GM19025 (cell line): ENCODE measurements at regions not wholly inside any gene's neighbourhood (a gene's known extent, or its start where the extent isn't known, plus 50 kb on each side); places are given as distances from the start of the nearest gene placed in this dataset.

Experiments used
- ATAC-seq: cut with Tn5 transposase; IDR thresholded peaks from one replicate; pipeline ENCODE4 v1.9.1; 2021; ENCODE audit warnings: mild to moderate bottlenecking, low read depth, moderate library complexity; ENCODE audit not compliant: unreplicated experiment

DNA sequence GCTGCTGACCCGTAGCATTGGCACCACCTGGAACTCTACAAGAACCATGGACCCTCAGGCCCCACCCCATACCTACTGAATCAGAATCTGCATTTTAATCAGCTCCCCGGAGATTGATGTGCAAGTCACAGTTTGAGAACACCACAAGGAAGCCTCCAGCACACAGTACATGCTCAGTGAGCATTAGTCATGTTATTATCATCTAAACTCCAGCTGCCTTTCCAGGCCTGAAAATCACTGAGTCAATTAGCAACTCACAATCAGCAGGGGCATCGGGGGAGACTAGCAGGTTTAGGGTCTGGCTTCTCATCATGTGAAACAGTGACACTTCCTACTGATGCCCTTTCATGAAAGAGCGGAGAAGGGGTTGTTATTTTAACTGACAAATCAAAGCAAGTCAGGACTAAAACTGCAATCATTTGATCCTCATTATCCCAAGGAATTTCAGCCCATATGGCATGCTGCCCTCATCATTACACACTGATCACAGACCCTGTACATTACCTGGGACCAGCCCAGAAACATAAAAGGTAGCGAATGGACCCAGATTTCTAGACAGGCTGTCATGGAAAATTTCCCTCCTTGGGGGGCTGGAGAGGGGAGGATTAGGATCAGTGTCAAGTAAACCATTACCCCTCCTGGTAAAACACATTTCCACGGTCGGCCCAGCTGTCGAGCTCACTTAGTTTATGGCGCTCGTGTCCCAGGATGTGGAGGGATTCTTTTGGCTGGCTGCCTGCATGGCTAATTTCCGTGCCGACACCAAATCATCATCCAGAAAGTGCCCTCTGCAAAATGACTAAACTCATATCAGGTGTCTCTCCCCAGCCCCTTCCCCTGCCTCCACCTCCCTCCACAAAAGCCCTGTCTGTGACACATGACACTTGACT lies 122.8 kb downstream of the PRLHR start:
- no peak for ATAC-seq

DNA sequence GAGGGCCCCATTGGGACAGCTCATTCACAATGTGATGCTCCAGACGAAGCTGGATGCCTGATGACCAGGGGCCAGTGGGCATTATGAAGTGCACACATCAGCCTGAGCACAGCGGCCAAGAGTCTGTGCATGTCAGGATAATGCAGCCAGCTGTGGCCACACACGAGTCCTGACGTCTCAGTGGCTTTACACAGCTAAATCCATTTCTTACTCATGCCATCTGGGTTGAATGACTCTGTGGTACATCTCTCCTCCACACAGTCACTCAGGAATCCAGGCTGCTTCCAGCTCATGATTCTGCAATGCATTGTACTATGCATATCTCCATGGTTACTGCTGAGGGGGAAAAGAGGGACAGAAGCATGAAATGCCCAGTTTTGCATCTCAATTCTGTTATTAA lies 123.6 kb downstream of the PRLHR start:
- ATAC-seq: no peak

DNA sequence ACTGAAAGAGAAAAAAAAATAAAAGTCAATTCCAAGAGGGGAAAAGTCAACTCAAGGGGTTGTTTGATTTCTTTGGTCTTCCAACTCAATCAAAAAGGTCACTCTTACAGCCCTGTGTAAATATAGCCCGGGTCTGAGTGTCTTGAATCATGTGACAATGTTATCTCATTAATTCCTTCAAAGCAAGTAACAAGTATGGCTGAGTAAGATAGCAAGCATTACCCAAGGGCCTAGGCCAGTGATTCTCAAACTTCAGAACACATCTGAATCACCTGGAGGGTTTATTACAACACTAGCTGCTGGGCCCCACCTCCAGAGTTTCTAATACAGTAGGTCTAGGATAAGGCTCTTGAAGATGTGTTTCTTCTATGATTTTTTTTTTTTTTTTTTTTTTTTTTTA lies 125.0 kb downstream of the PRLHR start:
- no peak for ATAC-seq

DNA sequence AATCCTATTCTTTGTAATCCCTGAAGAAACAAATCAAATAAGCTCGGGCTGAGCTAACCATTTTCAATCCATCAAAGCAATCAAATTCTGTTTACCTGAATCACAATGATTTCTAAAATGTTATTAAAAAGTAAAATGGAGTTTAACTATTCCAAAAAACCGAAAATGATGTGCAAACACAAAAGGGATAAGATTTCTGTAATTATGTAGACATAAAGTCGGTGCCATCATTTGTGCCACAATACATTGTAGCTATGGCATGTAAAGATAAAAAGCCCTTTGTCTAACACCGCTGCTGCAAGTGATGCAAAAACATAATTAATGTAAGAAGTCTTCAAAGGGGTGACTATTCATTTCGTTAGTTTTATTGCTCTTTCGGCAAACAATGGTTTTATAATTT lies 125.1 kb upstream of the FAM204A start:
- no peak for ATAC-seq

DNA sequence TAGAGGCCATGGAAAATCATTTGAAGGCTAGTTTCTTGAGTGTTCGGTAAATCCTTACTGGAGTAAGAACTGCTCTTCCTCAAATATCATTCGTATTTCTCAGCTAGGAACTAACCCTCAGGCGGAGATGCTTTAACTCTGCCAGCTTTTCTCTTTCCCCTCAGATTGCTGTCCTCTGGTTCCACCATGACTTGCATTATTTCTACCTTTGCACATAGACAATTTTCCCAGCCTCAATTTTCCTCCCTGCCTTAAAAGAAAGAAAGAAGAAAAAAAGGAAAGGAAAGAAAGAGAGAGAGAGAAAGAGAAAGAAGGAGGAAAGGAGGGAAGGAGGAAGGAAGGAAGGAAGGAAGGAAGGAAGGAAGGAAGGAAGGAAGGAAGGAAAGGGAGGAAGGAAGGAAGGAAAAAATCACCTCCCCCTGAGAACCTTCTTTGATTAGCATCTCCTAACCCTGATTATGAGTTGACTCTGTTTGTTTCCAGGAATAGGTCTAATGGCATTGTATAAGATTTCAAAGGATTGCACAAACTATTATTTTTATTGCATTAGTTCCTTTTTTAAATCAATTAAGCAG lies 123.3 kb upstream of the FAM204A start:
- ATAC-seq: no peak

DNA sequence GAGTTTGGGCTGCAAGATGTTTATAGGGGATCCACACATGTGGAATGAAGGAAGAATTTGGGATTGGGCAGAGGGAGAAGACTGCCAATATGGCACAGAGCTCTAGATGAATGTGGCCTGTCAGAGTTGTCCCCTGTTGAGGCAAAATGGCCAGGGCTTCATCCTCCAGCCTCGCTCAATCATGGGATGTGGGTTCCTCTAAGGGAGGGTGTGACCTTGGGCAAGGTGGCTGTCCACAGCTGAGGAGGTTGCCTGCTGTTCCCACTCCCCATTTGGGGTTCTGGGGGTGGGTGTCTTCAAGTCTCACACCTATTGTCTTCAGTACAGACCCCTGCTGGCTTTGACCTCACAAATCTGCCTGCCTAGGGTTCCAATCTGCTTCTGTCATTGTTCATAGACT lies 121.6 kb upstream of the FAM204A start:
- no peak for ATAC-seq

DNA sequence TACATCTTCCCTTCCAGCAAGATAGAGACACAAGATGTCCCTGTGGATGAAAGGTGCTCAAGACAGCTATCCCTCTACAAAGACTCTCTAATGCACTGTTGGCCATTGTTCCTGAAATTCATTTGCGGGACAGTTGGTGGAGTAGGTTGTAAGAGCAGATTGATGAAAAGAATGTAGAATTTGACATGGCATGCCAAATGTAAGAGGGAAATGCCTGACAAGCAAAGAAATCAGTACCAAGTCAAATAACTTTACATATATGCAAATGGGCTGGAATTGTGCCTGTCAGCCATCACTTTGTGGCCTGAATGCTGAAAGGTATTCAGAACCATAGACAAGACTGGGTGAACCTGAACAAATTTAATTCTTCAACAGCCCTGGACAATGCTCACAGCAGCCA lies 120.3 kb upstream of the FAM204A start:
- ATAC-seq: no peak

DNA sequence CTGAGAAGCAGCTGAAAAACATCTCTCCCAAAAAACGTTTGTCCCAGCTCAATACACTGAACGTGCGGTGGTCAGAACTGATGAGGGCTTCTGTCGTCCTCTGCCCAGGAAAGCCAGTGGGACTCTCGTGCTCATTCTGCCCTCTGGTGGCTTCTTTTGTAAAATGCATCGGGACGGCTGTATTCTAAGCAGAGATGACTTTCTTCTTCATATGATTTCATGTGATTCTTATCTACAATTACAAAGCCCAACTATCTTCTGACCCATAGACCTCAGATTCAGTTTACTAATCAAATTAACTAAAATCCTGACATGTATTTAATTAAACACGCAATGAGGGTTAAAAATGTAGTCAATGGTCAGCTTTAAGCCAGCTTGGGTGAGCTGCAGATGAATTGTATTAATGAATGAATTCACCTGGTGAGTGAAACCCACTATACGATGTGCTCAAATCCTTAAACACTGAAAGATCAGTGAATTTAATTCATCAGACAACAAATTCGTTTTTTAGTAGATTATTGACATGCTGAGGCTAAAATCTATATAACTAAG lies 117.6 kb upstream of the FAM204A start:
- ATAC-seq: peak; percentile 75

DNA sequence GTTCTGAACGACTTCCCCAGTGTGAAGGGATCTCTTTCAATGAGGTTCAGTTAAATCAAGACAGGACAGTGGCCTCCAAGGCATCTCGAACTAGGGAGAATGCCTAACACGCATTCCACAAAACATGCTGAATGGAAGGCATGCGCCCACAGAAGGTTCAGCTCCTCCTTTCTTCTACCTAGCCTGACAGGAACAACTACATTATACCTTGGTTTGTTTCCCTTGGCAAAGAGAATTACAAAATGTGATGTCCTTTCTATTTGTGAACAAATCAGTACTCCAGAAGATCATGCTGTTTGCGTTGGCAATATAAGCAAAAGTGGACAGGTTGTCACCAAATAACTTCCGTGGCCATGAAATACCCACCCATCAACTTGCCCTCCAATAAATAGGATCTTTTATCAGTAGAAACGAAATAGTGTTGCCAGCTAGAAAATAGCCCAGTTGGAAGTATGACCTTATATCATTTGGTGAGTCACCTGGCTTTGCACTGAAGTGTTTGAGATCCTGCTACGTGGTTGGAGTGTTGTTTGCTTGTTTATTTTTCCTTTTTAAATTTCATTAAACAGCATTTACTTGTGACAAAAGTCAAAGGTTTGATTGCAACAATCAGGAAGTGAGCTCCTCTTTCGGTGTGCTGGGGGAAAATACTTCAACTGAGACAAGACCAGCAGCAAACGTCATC lies 117.0 kb upstream of the FAM204A start:
- ATAC-seq: no peak

DNA sequence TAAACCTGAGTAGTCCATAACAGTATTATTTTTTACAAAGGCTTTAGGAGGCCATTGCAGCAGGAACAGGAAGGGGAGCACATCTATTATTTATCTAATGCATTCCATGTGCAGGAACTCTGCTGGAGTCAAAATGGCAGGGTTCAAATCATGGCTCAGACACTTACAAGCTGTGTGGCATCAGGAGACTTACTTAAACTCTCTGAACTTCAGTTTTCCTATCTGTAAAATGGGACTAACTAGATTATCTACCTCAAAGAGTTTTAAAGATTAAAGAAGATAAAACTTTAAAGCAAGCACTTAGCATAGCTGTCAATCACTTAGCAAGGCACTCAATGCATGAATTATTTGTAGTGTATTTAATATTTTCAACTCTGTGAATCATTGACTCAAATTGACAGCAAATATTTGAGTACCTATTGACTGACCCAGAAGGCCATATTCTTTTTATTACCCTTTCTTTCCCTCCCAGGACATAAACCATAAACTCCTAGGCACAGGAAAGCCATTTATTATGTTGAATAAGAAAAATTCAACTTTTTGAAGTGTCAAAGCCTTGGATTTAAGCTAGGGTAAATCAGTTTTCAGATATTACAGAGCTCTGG lies 115.8 kb upstream of the FAM204A start:
- ATAC-seq: no peak

DNA sequence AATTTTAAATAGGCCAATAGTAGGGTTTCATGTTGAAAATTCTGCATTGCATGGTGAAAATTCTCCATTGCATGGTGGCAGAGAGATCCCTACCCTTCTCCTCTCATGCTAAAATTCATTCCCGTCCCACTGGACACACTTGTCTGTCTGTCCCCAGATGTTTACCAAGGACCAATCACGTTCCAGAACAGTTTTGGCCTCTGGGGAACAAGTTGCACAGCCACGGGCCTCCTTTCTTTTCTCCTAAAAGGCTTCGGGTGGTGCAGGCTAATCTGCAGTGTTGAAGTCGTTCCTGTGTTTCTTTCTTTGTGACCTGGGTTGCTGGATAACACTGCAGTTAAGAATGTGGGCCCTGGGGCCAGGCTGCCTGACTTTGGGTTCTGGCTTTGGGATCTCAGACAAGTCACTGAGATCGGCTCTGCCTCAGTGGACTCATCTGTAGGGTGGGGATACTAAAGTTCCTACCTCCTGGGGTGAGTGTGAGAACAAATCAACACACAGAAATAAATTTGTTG lies 113.1 kb upstream of the FAM204A start:
- ATAC-seq: no peak

DNA sequence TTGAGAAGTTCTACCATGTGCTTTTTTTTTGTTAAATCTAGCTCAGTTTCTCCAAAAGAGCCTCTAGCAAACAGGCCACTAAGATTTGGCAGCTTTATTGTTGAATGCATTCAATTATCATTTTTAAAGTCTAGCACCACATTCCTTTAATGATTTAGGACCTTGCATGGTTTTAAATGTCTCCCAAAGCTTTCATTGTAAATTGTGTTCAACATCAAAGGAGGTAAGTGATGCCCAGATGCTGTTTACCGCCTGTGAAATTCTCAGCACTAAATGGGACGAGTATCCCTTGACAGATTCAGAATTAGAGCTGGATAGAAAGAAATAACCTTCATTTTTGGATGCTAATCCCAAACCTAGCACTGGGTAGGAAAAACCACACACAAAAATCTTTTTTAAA lies 112.1 kb upstream of the FAM204A start:
- no peak for ATAC-seq

DNA sequence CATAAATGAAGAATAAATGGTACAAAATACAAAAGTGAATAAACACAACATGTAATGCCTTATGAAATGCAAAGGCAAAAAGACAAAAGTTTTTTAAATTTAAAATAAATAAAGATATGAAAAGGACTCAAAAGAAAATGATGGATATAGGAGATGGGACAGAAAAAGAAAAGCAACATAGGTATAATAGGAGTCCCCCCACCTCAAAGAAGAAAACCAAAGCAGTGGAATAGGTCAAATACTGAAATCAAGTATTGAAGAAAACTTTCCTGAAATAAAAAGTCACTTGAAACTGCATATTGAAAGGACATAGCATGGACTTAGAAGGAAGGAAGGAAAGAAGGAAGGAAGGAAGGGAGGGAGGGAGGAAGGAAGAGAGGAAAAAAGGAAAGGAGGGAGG lies 110.0 kb upstream of the FAM204A start:
- ATAC-seq: no peak

DNA sequence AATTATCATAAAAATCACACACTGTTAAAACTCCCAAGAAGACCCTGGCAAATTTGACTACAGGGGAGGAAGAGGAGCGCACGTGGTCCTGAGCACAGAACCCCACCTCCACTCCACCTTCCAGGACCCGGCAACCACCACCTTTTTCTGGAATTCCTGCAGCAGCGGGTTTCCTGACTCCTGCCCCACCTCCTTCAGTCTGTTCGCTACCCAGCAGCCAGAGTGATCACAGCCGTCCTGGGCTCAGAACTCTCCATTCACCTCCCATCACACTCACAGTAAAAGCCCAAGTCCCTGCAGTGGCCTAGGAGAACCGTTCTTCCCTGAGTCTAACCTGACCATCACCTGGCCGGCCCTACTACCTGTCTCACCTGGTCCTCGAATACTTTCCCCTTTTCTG lies 107.4 kb upstream of the FAM204A start:
- ATAC-seq: no peak

DNA sequence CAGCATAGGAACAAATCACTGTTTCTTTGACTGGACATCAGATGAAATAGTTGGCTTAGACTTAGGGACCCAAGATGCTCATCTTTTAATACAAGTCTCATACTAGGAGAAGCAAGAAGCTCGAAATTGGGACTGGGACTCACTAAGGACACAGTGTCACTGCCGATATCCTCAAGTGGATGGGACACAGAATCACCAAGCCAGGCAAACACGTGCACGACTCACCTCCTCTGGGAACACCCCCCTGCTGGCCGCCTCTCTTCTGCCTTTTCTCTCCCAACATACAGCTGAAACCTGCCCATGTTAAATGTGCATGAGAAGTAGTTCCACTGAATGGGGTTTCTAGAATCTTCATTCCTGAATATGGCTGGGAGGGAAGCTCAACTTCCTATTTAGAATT lies 106.6 kb upstream of the FAM204A start:
- ATAC-seq: no peak

DNA sequence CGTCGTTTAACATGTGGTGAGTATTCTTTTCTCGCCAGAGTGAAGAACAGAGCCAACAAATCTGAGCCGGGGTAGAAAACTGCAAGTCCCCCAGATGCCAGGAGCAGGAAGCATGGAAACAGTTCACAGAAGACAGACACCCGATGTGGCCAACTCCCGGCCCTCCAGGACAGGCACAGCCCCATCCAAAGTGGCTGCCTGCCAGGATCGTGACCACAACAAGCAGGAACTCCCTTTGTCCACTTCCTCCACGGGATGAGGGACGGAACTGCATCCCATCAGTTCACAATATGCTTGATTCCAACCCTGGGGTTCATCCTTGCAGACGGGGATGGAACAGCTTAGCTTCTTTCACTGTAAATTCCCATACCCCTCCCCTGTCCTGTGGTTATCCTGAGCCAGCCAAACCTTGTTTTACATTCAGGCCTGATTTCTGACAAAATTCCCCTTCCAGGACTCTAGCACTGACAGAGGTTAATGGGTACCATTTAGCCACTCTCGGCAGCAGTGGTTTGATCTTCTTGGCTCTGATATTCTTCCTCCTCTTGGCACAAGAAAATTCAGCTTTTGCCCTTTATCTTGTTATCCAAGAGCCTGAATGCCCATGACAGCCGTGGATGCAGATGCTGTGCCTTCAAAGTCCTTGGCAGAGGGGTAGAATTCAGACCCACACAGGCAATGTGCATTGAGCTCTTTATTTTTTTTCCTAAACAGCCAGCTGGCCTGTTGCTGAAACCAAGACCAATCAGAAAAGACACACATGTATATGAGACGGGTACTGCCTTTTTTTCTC lies 105.5 kb upstream of the FAM204A start:
- no peak for ATAC-seq

DNA sequence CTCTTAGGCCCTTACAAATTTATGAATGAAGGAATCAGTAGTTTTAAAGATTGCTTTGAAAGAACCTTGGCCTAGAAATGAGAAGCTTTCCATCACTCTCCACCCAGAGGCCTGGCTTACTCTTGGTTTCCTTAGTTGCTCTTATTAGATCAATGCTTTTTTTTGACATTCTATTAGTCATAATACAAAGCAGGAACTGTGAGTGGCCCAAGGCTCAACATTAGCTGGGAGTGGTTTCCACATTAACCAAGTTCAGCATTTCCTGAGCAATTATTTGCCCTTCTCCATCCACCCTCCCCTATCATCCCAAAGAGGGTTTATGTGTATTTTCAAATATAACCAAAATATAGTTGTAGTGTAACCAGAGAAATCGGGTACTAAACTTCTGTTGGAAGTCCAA lies 103.4 kb upstream of the FAM204A start:
- ATAC-seq: no peak

DNA sequence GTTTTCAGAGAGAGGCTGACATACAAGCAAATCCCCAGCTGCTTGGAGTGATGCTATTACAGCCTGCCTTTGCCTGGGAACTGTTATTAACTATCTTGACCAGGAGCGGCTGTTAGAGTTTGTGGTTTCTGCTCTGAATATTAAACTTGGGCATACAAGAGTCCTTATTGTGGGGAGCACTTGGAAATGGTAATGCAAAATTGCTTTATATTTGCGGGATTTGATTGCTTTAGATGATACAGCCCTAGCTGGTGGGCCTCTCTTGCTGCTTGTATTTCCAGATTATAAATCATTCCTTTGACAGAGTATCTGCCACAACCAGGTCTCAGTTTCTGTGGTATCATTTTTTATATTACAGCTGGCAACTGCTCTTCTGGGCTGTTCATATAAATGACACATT lies 101.9 kb upstream of the FAM204A start:
- no peak for ATAC-seq

DNA sequence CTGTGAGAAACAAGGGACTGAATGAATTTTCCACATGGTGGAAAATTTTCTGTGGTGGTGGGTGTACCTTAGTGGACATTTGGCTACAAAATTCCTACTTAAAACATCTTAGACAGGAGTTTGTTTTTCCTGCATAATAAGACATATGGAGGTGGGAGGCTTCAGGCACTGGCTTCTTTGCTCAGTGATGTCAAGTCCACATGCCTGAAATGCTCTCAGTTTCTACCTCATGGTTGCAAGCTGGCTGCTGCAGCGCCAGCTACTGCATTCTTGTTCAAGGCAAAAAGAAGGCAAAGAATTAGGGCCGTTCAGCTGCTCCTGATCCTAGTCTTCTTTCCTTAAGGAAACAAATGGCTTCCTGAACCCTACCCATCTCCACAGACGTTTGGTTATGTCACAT lies 99.9 kb upstream of the FAM204A start:
- ATAC-seq: no peak

DNA sequence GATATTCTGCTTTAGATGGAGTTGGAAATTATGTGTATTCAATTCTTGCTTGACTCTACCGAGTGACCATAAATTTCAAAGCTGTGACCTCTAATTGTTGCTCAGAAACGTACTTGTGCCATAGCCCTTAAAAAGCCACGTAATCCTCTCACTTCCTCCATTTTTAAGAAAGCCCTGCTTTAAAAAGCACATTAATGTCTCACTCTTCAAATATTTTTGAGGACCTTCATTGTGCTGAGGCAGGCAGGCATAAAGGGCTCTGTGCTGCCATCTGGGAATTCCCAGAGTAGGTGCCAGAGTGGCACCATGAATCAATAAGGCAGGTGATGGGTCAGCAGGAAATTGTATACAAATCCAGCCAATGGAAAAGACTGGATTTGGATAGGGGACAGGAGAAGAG lies 97.7 kb upstream of the FAM204A start:
- no peak for ATAC-seq
